Epithelial cell of proximal tubule (primary cell): ENCODE measurements at regions not wholly inside any gene's neighbourhood (a gene's known extent, or its start where the extent isn't known, plus 50 kb on each side); places are given as distances from the start of the nearest gene placed in this dataset.

Source experiments
- DNase-seq: peaks from one replicate; pipeline ENCODE4 v3.0.0-alpha.2; 2011; ENCODE audit warnings: low read depth
- H3K4me3 ChIP-seq: 2 replicates; pipeline ENCODE4 v1.5.1; 2011; ENCODE audit warnings: low read depth, mild to moderate bottlenecking, low read length
- TF ChIP-seq, protein P1 (sequence below): conservative IDR thresholded peaks from 2 replicates; pipeline ENCODE4 v1.5.1; 2012; ENCODE audit warnings: low read depth, mild to moderate bottlenecking, low read length

DNA sequence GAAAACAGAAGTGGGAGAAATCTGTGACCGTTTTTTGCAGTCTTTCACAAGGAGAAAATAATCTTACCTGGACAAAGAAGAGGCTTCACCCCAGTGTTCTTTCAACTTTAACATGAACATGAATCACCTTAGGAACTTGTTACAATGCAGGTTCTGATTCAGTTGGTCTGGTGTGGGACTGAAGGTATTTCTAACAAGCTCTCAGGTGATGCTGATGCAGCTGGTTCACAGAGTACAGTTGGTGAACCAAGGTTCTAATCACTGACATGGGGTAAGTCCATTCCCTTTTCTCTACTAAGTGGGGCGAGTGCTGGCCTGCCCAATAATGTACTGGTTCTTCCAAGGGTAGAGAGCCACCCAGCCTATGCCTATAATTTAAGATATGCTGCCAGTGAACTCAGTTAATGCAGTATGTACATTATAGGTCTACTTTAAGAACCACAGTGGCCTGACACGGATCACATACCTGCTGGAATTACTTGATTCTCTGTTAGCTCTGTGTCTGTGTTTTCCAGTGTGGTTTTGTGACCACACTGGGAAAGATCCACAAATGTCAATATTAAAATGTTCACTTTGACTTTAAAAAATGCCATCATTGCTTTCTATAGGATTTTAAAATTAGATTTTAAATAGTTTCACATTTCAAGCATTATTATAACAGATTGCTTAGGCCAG, 304.1 kb downstream of the ZNF621 start:
- TF ChIP-seq, protein P1, sequence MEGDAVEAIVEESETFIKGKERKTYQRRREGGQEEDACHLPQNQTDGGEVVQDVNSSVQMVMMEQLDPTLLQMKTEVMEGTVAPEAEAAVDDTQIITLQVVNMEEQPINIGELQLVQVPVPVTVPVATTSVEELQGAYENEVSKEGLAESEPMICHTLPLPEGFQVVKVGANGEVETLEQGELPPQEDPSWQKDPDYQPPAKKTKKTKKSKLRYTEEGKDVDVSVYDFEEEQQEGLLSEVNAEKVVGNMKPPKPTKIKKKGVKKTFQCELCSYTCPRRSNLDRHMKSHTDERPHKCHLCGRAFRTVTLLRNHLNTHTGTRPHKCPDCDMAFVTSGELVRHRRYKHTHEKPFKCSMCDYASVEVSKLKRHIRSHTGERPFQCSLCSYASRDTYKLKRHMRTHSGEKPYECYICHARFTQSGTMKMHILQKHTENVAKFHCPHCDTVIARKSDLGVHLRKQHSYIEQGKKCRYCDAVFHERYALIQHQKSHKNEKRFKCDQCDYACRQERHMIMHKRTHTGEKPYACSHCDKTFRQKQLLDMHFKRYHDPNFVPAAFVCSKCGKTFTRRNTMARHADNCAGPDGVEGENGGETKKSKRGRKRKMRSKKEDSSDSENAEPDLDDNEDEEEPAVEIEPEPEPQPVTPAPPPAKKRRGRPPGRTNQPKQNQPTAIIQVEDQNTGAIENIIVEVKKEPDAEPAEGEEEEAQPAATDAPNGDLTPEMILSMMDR: no peak
- DNase-seq: peak; percentile 52
- peak overlapping the region; percentile 15 for H3K4me3 ChIP-seq

DNA sequence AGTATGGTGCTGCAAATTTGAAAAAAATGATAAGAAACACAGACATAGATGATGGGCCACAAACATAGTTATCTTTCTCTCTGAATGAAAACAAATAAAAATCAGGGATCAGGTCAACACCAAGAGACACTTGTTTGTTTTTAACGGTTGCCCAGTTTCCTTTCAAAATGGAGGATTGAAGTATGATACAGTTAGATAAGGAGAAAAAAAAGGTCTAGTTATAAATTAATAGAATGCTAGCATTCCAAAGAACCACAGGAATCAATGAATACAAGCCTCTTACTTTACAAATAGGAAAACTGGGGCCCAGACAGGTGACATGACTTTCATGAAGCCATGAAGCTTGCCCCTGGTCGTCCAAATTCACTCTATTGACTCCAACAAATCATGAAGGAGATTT, 305.1 kb downstream of the ZNF621 start:
- DNase-seq: peak; percentile 62
- H3K4me3 ChIP-seq: no peak overlapping the region
- TF ChIP-seq, protein P1: no peak

DNA sequence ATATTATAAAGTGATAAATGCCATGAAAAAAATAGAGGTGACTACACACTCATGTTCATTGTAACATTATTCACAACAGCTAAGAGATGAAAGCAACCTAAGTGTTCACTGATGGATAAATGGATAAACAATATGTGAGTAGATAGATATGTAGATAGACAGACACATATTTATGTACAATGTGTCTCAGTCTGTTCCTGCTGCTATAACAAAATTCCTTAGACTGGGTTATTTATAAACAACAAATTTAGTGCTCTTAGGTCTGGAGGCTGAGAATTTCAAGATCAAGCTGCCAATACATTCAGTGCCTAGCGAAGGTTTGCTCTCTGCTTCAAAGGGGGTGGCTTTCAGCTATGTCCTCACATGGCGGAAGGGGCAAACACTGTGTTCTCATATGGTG, 312.5 kb downstream of the ZNF621 start:
- H3K4me3 ChIP-seq: no peak overlapping the region
- no peak for DNase-seq
- TF ChIP-seq, protein P1: no peak

DNA sequence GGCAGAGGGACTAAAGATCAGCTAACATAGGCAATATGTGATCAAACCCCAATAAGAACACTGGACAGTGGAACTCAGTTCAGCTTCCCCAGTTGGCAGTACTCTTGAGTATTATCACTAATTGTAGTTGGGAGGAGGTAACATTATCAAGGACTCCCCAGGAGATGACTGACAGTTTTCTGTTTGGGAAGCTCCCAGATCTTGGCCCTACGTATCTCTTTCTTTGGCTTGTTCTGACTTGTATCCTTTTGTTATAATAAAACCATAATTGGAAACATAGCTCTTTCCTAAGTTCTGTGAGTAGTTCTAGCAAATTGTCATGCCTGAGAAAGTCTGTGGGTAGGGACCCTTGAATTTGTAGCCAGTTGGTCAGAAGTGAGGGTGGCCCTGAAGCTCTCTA, 316.4 kb downstream of the ZNF621 start:
- H3K4me3 ChIP-seq: no peak overlapping the region
- TF ChIP-seq, protein P1: no peak
- DNase-seq: no peak

DNA sequence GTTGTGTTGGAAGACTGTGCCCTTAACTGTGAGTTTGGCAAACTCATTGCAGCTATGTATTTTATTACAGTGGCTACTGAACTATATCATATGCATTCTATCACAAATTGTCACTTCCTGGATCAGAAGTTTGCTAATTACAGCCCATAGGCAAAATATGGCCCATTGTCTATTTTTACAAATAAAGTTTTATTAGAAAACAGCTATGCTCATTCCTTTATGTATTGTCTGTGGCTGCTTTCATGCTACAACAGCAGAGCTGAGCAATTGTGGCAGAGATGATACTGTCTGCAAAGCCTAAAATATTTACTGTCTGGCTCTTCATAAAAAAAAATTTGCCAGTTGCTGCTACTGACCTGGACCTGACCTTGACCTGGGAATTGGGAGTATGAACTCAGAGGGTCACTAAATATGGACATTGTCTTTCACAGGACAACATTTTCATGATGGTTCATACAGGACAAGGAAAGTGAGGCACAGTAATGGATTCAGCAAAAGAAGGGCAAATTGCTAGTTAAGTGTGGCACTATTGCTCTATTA, 316.9 kb downstream of the ZNF621 start:
- no peak overlapping the region for H3K4me3 ChIP-seq
- no peak for DNase-seq
- TF ChIP-seq, protein P1: no peak

DNA sequence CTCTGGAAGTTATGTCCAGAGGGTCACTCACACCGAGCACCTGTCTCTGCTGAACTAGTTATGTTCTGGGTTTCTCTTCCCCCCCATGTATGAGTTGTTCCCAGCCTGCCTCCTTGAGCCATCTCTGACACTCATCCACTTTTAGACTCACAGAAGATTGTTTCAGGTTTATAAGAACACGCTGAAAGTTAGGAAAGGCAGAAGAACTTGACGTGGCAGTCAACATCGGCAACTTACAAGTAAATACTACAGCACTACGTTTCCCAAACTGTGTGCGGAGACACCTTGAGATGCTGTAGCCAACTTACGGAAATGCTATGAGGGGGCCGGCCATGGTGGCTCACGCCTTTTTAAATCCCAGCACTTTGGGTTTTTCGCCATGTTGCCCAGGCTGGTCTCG, 318.0 kb downstream of the ZNF621 start:
- TF ChIP-seq, protein P1: no peak
- H3K4me3 ChIP-seq: no peak overlapping the region
- DNase-seq: no peak

DNA sequence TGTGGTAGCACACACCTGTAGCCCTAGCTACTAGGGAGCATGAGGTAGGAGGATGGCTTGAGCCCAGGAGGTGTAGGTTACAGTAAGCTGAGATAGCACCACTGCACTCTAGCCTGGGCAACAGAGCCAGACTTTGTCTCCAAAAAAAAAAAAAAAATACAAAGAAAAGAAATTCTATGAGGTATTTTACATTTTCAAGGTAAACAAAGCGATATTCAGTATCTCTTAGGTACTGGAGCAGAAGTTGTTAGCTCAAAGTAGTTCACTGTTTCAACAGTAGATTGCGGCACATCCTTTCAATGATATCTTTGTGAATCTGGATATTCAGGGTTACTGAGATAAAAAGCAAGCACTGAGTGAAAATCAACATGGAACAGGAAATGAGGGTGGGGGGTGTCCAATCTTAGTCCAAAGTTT, 318.5 kb downstream of the ZNF621 start:
- TF ChIP-seq, protein P1: no peak
- H3K4me3 ChIP-seq: no peak overlapping the region
- DNase-seq: no peak
